Activated naive CD4-positive, alpha-beta T cell treated with anti-CD3 and anti-CD28 coated beads for 36 hours (primary cell): ENCODE measurements at regions not wholly inside any gene's neighbourhood (a gene's known extent, or its start where the extent isn't known, plus 50 kb on each side); places are given as distances from the start of the nearest gene placed in this dataset.

Experiments used
- CTCF ChIA-PET: fragments of 350-600 bp; sonication (Branson Sonifier 250); formaldehyde crosslinking; loops from one replicate; lab custom pipeline; 2021; ENCODE audit warnings: antibody characterized with exemption; lab: Charles Lee
- DNase-seq: peaks from one replicate; pipeline ENCODE4 v3.0.0-alpha.2; 2020
- H3K27ac Mint-ChIP-seq: one replicate; pipeline ENCODE4 v1.8.0; 2021; ENCODE audit warnings: mild to moderate bottlenecking, mixed read lengths
- H3K27me3 Mint-ChIP-seq: one replicate; pipeline ENCODE4 v1.8.0; 2021; ENCODE audit warnings: low read depth, mixed read lengths
- H3K36me3 Mint-ChIP-seq: one replicate; pipeline ENCODE4 v1.8.0; 2021; ENCODE audit warnings: low read depth, mixed read lengths
- H3K4me1 Mint-ChIP-seq: one replicate; pipeline ENCODE4 v1.8.0; 2021; ENCODE audit warnings: low read depth, mixed read lengths
- H3K4me3 Mint-ChIP-seq: one replicate; pipeline ENCODE4 v1.8.0; 2021; ENCODE audit warnings: mild to moderate bottlenecking, moderate library complexity, mixed read lengths
- H3K9me3 Mint-ChIP-seq: one replicate; pipeline ENCODE4 v1.8.0; 2021; ENCODE audit warnings: mixed read lengths
- intact Hi-C: fragments of 100-400 bp; cut with micrococcal nuclease; formaldehyde crosslinking; loops from one replicate; pipeline ENCODE4 v1.15.1; 2023

- intact Hi-C loops = no loop called here
- Mint-ChIP-seq H3K36me3 (no peaks in the 10 kb centered on the region), H3K4me3 (no peak overlapping the region), H3K27me3 (no peaks in the 10 kb centered on the region), H3K9me3 (no peaks in the 10 kb centered on the region), H3K4me1 (no peaks in the 10 kb centered on the region), H3K27ac (no peak overlapping the region)
- CTCF ChIA-PET = no interaction called here
- no peak for DNase-seq
These were observed 451.3 kb upstream of the AGTR1 start for GRCh38 chr3:148246291-148246923.

- CTCF ChIA-PET = no interaction called here
- H3K27ac Mint-ChIP-seq = no peak overlapping the region
- intact Hi-C loops = no loop called here
These were observed 444.0 kb upstream of the AGTR1 start for GRCh38 chr3:148253713-148254112.

GRCh38 chr3:148254402-148254801 lies 443.3 kb upstream of the AGTR1 start:
- Mint-ChIP-seq H3K36me3 (no peaks in the 10 kb centered on the region), H3K27ac (no peak overlapping the region), H3K27me3 (no peaks in the 10 kb centered on the region), H3K4me1 (no peaks in the 10 kb centered on the region), H3K9me3 (peaks cover 1% of the 10 kb centered on the region), H3K4me3 (no peak overlapping the region)
- CTCF ChIA-PET = no interaction called here
- intact Hi-C loops = no loop called here
- no peak for DNase-seq

More at GRCh38 chr3:148253713-148254112, 444.0 kb upstream of the AGTR1 start:
- Mint-ChIP-seq H3K36me3 (no peaks in the 10 kb centered on the region), H3K27me3 (no peaks in the 10 kb centered on the region), H3K4me1 (no peaks in the 10 kb centered on the region), H3K9me3 (peaks cover 1% of the 10 kb centered on the region), H3K4me3 (no peak overlapping the region)
- DNase-seq = no peak

- no peak overlapping the region for H3K4me3 Mint-ChIP-seq
- intact Hi-C loops = no loop called here
- H3K27ac Mint-ChIP-seq = no peak overlapping the region
- no peak for DNase-seq
- no peaks in the 10 kb centered on the region for H3K36me3 Mint-ChIP-seq
- H3K9me3 Mint-ChIP-seq = peaks cover 3% of the 10 kb centered on the region
- H3K27me3 Mint-ChIP-seq = no peaks in the 10 kb centered on the region
- CTCF ChIA-PET = no interaction called here
- no peaks in the 10 kb centered on the region for H3K4me1 Mint-ChIP-seq
These were observed 441.4 kb upstream of the AGTR1 start for GRCh38 chr3:148255981-148256969.

- peaks cover 6% of the 10 kb centered on the region for H3K9me3 Mint-ChIP-seq
- H3K4me3 Mint-ChIP-seq = no peak overlapping the region
- DNase-seq = no peak
- intact Hi-C loops = no loop called here
- H3K36me3 Mint-ChIP-seq = no peaks in the 10 kb centered on the region
- no peaks in the 10 kb centered on the region for H3K4me1 Mint-ChIP-seq
- CTCF ChIA-PET = no interaction called here
- H3K27ac Mint-ChIP-seq = no peak overlapping the region
- H3K27me3 Mint-ChIP-seq = no peaks in the 10 kb centered on the region
These were observed 434.7 kb upstream of the AGTR1 start for GRCh38 chr3:148262980-148263379.

GRCh38 chr3:148265841-148266240 lies 431.9 kb upstream of the AGTR1 start:
- CTCF ChIA-PET = no interaction called here
- no peaks in the 10 kb centered on the region for H3K4me1 Mint-ChIP-seq
- intact Hi-C loops = no loop called here
- no peaks in the 10 kb centered on the region for H3K27me3 Mint-ChIP-seq
- H3K9me3 Mint-ChIP-seq = peaks cover 6% of the 10 kb centered on the region
- no peaks in the 10 kb centered on the region for H3K36me3 Mint-ChIP-seq
- H3K27ac Mint-ChIP-seq = no peak overlapping the region
- DNase-seq = no peak
- no peak overlapping the region for H3K4me3 Mint-ChIP-seq

- intact Hi-C loops = no loop called here
- no peaks in the 10 kb centered on the region for H3K4me1 Mint-ChIP-seq
- CTCF ChIA-PET = no interaction called here
- no peaks in the 10 kb centered on the region for H3K36me3 Mint-ChIP-seq
- no peak overlapping the region for H3K4me3 Mint-ChIP-seq
- H3K27me3 Mint-ChIP-seq = no peaks in the 10 kb centered on the region
- peaks cover 3% of the 10 kb centered on the region for H3K9me3 Mint-ChIP-seq
- DNase-seq = no peak
- H3K27ac Mint-ChIP-seq = no peak overlapping the region
These were observed 431.4 kb upstream of the AGTR1 start for GRCh38 chr3:148266341-148266740.

- CTCF ChIA-PET = no interaction called here
- intact Hi-C loops = no loop called here
These were observed 427.9 kb upstream of the AGTR1 start for GRCh38 chr3:148269816-148270215.

GRCh38 chr3:148280623-148281242 lies 417.0 kb upstream of the AGTR1 start:
- H3K9me3 Mint-ChIP-seq = peaks cover 8% of the 10 kb centered on the region
- intact Hi-C loops = no loop called here

More at GRCh38 chr3:148269816-148270215, 427.9 kb upstream of the AGTR1 start:
- H3K27ac Mint-ChIP-seq = no peak overlapping the region
- no peaks in the 10 kb centered on the region for H3K27me3 Mint-ChIP-seq
- H3K9me3 Mint-ChIP-seq = peaks cover 4% of the 10 kb centered on the region
- H3K4me3 Mint-ChIP-seq = no peak overlapping the region
- no peaks in the 10 kb centered on the region for H3K4me1 Mint-ChIP-seq
- no peak for DNase-seq
- H3K36me3 Mint-ChIP-seq = no peaks in the 10 kb centered on the region

GRCh38 chr3:148289159-148289558 lies 408.5 kb upstream of the AGTR1 start:
- intact Hi-C loops = no loop called here
- no peaks in the 10 kb centered on the region for H3K4me1 Mint-ChIP-seq
- no peak for DNase-seq
- H3K36me3 Mint-ChIP-seq = no peaks in the 10 kb centered on the region
- H3K27ac Mint-ChIP-seq = no peak overlapping the region
- H3K9me3 Mint-ChIP-seq = peaks cover 5% of the 10 kb centered on the region
- CTCF ChIA-PET = no interaction called here
- H3K27me3 Mint-ChIP-seq = no peaks in the 10 kb centered on the region
- H3K4me3 Mint-ChIP-seq = no peak overlapping the region

More at GRCh38 chr3:148280623-148281242, 417.0 kb upstream of the AGTR1 start:
- Mint-ChIP-seq H3K27me3 (no peaks in the 10 kb centered on the region), H3K36me3 (no peaks in the 10 kb centered on the region), H3K4me1 (no peaks in the 10 kb centered on the region), H3K27ac (no peak overlapping the region), H3K4me3 (no peak overlapping the region)
- DNase-seq = no peak
- CTCF ChIA-PET = no interaction called here

- Mint-ChIP-seq H3K36me3 (no peaks in the 10 kb centered on the region), H3K27me3 (no peaks in the 10 kb centered on the region), H3K4me1 (no peaks in the 10 kb centered on the region), H3K27ac (no peak overlapping the region), H3K4me3 (no peak overlapping the region), H3K9me3 (no peaks in the 10 kb centered on the region)
- intact Hi-C loops = no loop called here
- DNase-seq = no peak
- CTCF ChIA-PET = no interaction called here
These were observed 400.7 kb upstream of the AGTR1 start for GRCh38 chr3:148297013-148297412.

GRCh38 chr3:148307443-148307843 lies 390.3 kb upstream of the AGTR1 start:
- no peak for DNase-seq
- intact Hi-C loops = no loop called here
- no peaks in the 10 kb centered on the region for H3K36me3 Mint-ChIP-seq
- H3K4me1 Mint-ChIP-seq = no peaks in the 10 kb centered on the region
- no peaks in the 10 kb centered on the region for H3K9me3 Mint-ChIP-seq
- no peaks in the 10 kb centered on the region for H3K27me3 Mint-ChIP-seq
- no peak overlapping the region for H3K4me3 Mint-ChIP-seq
- H3K27ac Mint-ChIP-seq = no peak overlapping the region
- CTCF ChIA-PET = no interaction called here
